OCI-LY7 (cell line): ENCODE measurements at regions not wholly inside any gene's neighbourhood (a gene's known extent, or its start where the extent isn't known, plus 50 kb on each side); places are given as distances from the start of the nearest gene placed in this dataset.

ENCODE experiments used
- BruUV-seq: library from RNA; stranded (reverse); fragments of 400-500 nt; replicated peaks from 2 replicates; lab custom pipeline; 2021; lab: Mats Ljungman, UMichigan
- CTCF ChIA-PET: fragments of 300-600 bp; sonication (Branson Sonifier 250); formaldehyde crosslinking; loops from one replicate; lab custom pipeline; 2022; ENCODE audit warnings: antibody characterized with exemption; ENCODE audit not compliant: unreplicated experiment; lab: Charles Lee
- POLR2A ChIA-PET: fragments of 300-600 bp; sonication (Branson Sonifier 250); formaldehyde crosslinking; loops from one replicate; lab custom pipeline; 2022; ENCODE audit warnings: antibody characterized with exemption; lab: Charles Lee
- DNase-seq: peaks from one replicate; pipeline ENCODE4 v3.0.0-alpha.2; 2015; ENCODE audit warnings: low spot score
- H2AFZ ChIP-seq: fragments of 200-600 bp; sonication (generic), shearing (Covaris generic); 2 replicates; pipeline ENCODE4 v1.6.1; 2014; ENCODE audit warnings: mild to moderate bottlenecking, antibody characterized with exemption, low read length, moderate library complexity
- H3K27ac ChIP-seq: fragments of 200-600 bp; sonication (generic); 2 replicates; pipeline ENCODE4 v1.5.1; 2014; ENCODE audit warnings: mixed run types, low read depth, mild to moderate bottlenecking, moderate library complexity, low read length, inconsistent platforms; ENCODE audit not compliant: poor library complexity, severe bottlenecking
- H3K36me3 ChIP-seq: fragments of 200-600 bp; sonication (generic); 2 replicates; pipeline ENCODE4 v1.6.1; 2014; ENCODE audit warnings: mild to moderate bottlenecking, antibody characterized with exemption, low read length, moderate library complexity, mixed read lengths; ENCODE audit not compliant: insufficient read depth
- H3K4me1 ChIP-seq: fragments of 200-600 bp; sonication (generic); 2 replicates; pipeline ENCODE4 v1.5.1; 2014; ENCODE audit warnings: mild to moderate bottlenecking, low read length; ENCODE audit not compliant: insufficient read depth, poor library complexity, severe bottlenecking
- H3K4me2 ChIP-seq: fragments of 200-600 bp; sonication (generic); 2 replicates; pipeline ENCODE4 v1.6.1; 2014; ENCODE audit warnings: mild to moderate bottlenecking, low read length
- H3K4me3 ChIP-seq: fragments of 200-600 bp; sonication (generic); 2 replicates; pipeline ENCODE4 v1.5.1; 2014; ENCODE audit warnings: mild to moderate bottlenecking, low read depth, low read length; ENCODE audit not compliant: poor library complexity, severe bottlenecking
- H3K79me2 ChIP-seq: fragments of 200-600 bp; sonication (generic); 2 replicates; pipeline ENCODE4 v1.6.1; 2016; ENCODE audit warnings: low read depth, mild to moderate bottlenecking, low read length, moderate library complexity, mixed read lengths; ENCODE audit not compliant: insufficient read depth
- H3K9me2 ChIP-seq: fragments of 200-600 bp; sonication (generic); 2 replicates; pipeline ENCODE4 v1.6.1; 2016; ENCODE audit warnings: mild to moderate bottlenecking, low read length, mixed read lengths; ENCODE audit not compliant: insufficient read depth
- H3K9me3 ChIP-seq: fragments of 200-600 bp; sonication (generic); 2 replicates; pipeline ENCODE4 v1.6.1; 2014; ENCODE audit warnings: mild to moderate bottlenecking, mixed run types, low read length, mixed read lengths
- H4K20me1 ChIP-seq: fragments of 200-600 bp; sonication (generic); 2 replicates; pipeline ENCODE4 v1.6.1; 2014; ENCODE audit warnings: mild to moderate bottlenecking, antibody characterized with exemption, low read length, moderate library complexity, mixed read lengths; ENCODE audit not compliant: insufficient read depth
- CTCF ChIP-seq: fragments of 200-600 bp; sonication (generic); conservative IDR thresholded peaks from 2 replicates; pipeline ENCODE4 v1.5.1; 2014; ENCODE audit warnings: mild to moderate bottlenecking, antibody characterized with exemption, low read length, moderate library complexity, mixed read lengths
- EZH2phosphoT487 ChIP-seq: fragments of 200-600 bp; sonication (generic); IDR thresholded peaks from 2 replicates; pipeline ENCODE4 v1.6.1; 2018; ENCODE audit warnings: low read depth, borderline replicate concordance, mild to moderate bottlenecking, mixed run types, antibody characterized with exemption, low read length, moderate library complexity, mixed read lengths
- intact Hi-C: fragments of 100-400 bp; cut with micrococcal nuclease; formaldehyde crosslinking; loops from one replicate; pipeline ENCODE4 v1.10.0; 2022; ENCODE audit not compliant: unreplicated experiment

- CTCF ChIA-PET, result no interaction called here
These were observed 51.3 kb upstream of the CNKSR3 start for GRCh38 chr6:154561750-154562149.

GRCh38 chr6:154565331-154565730 is 54.8 kb upstream of the CNKSR3 start:
- Histone ChIP-seq H3K4me2 (no peak overlapping the region), H3K36me3 (no peaks in the 10 kb centered on the region), H3K4me1 (no peaks in the 10 kb centered on the region), H3K79me2 (no peaks in the 10 kb centered on the region), H3K9me2 (no peaks in the 10 kb centered on the region; the same call in 1 of the 2 replicates), H3K4me3 (no peak overlapping the region), H2AFZ (no peak overlapping the region), H3K9me3 (no peaks in the 10 kb centered on the region), H3K27ac (no peak overlapping the region), H4K20me1 (no peaks in the 10 kb centered on the region)
- POLR2A ChIA-PET, result interaction anchor here (0.7 kb wide), 1 partner anchor 1020 kb away, joined by 3 read pairs; no protein-coding TSS in a partner anchor
- TF ChIP-seq EZH2phosphoT487 (no peak), CTCF (no peak)
- DNase-seq, result no peak
- intact Hi-C loops, result no loop called here
- CTCF ChIA-PET, result no interaction called here
- BruUV-seq, result no TSS peak

More at GRCh38 chr6:154561750-154562149, 51.3 kb upstream of the CNKSR3 start:
- no peaks in the 10 kb centered on the region for H3K36me3 ChIP-seq
- no peak overlapping the region for H3K27ac ChIP-seq
- intact Hi-C loops, result no loop called here
- no TSS peak for BruUV-seq
- no peak overlapping the region for H3K4me2 ChIP-seq
- H3K4me3 ChIP-seq, result no peak overlapping the region
- no peaks in the 10 kb centered on the region; the same call in 1 of the 2 replicates for H3K9me2 ChIP-seq
- no peak for DNase-seq
- H3K9me3 ChIP-seq, result no peaks in the 10 kb centered on the region
- no peak overlapping the region for H2AFZ ChIP-seq
- no peaks in the 10 kb centered on the region for H3K79me2 ChIP-seq
- POLR2A ChIA-PET, result no interaction called here
- TF ChIP-seq CTCF (no peak), EZH2phosphoT487 (no peak)
- H4K20me1 ChIP-seq, result no peaks in the 10 kb centered on the region
- H3K4me1 ChIP-seq, result no peaks in the 10 kb centered on the region

GRCh38 chr6:154566866-154567265 is 56.4 kb upstream of the CNKSR3 start:
- CTCF ChIA-PET, result no interaction called here
- H3K27ac ChIP-seq, result no peak overlapping the region
- H2AFZ ChIP-seq, result no peak overlapping the region
- intact Hi-C loops, result no loop called here
- no peaks in the 10 kb centered on the region for H3K4me1 ChIP-seq
- H3K9me3 ChIP-seq, result no peaks in the 10 kb centered on the region
- no peaks in the 10 kb centered on the region; the same call in 1 of the 2 replicates for H3K9me2 ChIP-seq
- TF ChIP-seq CTCF, result no peak
- BruUV-seq, result no TSS peak
- no peaks in the 10 kb centered on the region for H3K36me3 ChIP-seq
- POLR2A ChIA-PET, result no interaction called here
- DNase-seq, result no peak
- H3K4me2 ChIP-seq, result no peak overlapping the region
- no peak overlapping the region for H3K4me3 ChIP-seq
- no peaks in the 10 kb centered on the region for H4K20me1 ChIP-seq
- H3K79me2 ChIP-seq, result no peaks in the 10 kb centered on the region
